Lower lobe of right lung (tissue), 2 donors: ENCODE measurements at regions not wholly inside any gene's neighbourhood (a gene's known extent, or its start where the extent isn't known, plus 50 kb on each side); places are given as distances from the start of the nearest gene placed in this dataset.

ENCODE experiments used
- ATAC-seq, 2 donors: fragments of 200-7000 bp; cut with Tn5 transposase; one replicate each; pipeline ENCODE4 v1.9.1; 2020 to 2022; ENCODE audit warnings: mild to moderate bottlenecking in 2 of 2, moderate library complexity in 2 of 2
- DNase-seq: peaks from one replicate; pipeline ENCODE4 v3.0.0-alpha.2; 2020
- H3K27ac ChIP-seq: fragments of 200-600 bp; one replicate; pipeline ENCODE4 v1.8.0; 2022
- H3K27me3 ChIP-seq: fragments of 200-600 bp; one replicate; pipeline ENCODE4 v1.8.0; 2022; ENCODE audit warnings: low read depth
- H3K36me3 ChIP-seq: fragments of 200-600 bp; one replicate; pipeline ENCODE4 v1.8.0; 2022; ENCODE audit warnings: mild to moderate bottlenecking
- H3K4me1 ChIP-seq: fragments of 200-600 bp; one replicate; pipeline ENCODE4 v1.8.0; 2022
- H3K4me3 ChIP-seq: fragments of 200-600 bp; one replicate; pipeline ENCODE4 v1.8.0; 2022; ENCODE audit warnings: mild to moderate bottlenecking
- H3K9me3 ChIP-seq: fragments of 200-600 bp; one replicate; pipeline ENCODE4 v1.8.0; 2022
- intact Hi-C: fragments of 100-400 bp; cut with DNase I; formaldehyde crosslinking; loops from one replicate; pipeline ENCODE4 v1.11.0; 2022
- TF ChIP-seq, protein P1 (sequence below): fragments of 200-600 bp; IDR thresholded peaks from one replicate; pipeline ENCODE4 v1.8.0; 2022; ENCODE audit warnings: antibody characterized with exemption, mild to moderate bottlenecking
- donor health status: DM: no; HTN: yes; CAD: no; lungs with severe emphysema.

DNA sequence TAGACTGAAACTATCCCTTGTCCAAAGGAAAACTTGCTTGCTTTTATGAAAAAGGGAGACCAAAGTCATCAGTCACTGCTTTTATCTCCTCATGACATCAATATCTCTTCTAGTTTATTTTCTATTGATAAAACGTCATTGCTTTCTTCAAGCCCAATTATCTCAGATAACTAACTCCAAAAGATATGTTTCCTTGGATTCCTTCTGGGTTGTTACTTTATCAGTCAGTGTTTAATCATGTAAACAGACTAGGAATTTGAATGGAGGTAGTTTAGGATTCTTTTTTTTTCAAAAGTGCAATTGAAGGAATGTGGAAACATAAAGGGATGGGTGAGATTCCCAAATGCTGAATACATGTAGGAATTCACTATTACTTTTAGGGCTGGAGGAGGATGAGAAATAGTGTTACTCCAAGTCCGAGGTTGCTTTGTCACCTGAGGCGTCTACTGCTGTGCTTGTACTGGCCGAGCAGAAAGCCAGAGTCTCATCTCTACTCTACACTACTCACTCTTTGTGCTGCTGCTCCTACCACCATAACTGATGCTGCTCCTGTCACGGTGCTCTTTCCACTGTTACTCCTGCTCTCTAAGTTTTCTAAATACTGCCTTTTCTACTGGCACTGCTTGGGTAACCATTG is 1697.1 kb upstream of the NUDT12 start:
- Histone ChIP-seq H3K4me1 (no peaks in the 10 kb centered on the region), H3K4me3 (no peak overlapping the region), H3K27me3 (no peaks in the 10 kb centered on the region), H3K27ac (no peak overlapping the region), H3K9me3 (no peaks in the 10 kb centered on the region), H3K36me3 (no peaks in the 10 kb centered on the region)
- DNase-seq = no peak
- ATAC-seq = no peak
- TF ChIP-seq, protein P1, sequence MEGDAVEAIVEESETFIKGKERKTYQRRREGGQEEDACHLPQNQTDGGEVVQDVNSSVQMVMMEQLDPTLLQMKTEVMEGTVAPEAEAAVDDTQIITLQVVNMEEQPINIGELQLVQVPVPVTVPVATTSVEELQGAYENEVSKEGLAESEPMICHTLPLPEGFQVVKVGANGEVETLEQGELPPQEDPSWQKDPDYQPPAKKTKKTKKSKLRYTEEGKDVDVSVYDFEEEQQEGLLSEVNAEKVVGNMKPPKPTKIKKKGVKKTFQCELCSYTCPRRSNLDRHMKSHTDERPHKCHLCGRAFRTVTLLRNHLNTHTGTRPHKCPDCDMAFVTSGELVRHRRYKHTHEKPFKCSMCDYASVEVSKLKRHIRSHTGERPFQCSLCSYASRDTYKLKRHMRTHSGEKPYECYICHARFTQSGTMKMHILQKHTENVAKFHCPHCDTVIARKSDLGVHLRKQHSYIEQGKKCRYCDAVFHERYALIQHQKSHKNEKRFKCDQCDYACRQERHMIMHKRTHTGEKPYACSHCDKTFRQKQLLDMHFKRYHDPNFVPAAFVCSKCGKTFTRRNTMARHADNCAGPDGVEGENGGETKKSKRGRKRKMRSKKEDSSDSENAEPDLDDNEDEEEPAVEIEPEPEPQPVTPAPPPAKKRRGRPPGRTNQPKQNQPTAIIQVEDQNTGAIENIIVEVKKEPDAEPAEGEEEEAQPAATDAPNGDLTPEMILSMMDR = no peak
- intact Hi-C loops = no loop called here

DNA sequence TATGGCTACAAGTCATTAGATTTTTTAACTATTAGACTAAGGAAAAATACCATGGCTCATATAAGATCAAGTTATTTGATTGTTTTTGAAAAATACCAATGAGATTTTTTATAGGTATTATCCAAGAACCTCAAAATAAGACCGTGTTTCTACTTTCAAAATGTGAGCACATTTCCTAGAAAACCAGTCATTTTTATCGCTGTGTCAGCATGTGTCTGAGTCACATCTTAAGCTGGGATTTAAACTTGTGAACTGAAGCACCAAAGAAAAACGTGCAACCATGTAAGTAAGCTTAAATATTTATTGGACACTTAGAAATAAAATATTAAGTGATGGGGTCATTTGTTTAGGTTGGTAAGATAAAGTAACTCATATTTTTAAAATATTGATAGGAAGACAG is 1676.0 kb upstream of the NUDT12 start:
- H3K4me3 ChIP-seq = no peak overlapping the region
- no peaks in the 10 kb centered on the region for H3K27me3 ChIP-seq
- DNase-seq (no peak), ATAC-seq (no peak)
- intact Hi-C loops = no loop called here
- no peaks in the 10 kb centered on the region for H3K4me1 ChIP-seq
- no peaks in the 10 kb centered on the region for H3K9me3 ChIP-seq
- H3K27ac ChIP-seq = no peak overlapping the region
- no peaks in the 10 kb centered on the region for H3K36me3 ChIP-seq
- TF ChIP-seq, protein P1 = no peak

DNA sequence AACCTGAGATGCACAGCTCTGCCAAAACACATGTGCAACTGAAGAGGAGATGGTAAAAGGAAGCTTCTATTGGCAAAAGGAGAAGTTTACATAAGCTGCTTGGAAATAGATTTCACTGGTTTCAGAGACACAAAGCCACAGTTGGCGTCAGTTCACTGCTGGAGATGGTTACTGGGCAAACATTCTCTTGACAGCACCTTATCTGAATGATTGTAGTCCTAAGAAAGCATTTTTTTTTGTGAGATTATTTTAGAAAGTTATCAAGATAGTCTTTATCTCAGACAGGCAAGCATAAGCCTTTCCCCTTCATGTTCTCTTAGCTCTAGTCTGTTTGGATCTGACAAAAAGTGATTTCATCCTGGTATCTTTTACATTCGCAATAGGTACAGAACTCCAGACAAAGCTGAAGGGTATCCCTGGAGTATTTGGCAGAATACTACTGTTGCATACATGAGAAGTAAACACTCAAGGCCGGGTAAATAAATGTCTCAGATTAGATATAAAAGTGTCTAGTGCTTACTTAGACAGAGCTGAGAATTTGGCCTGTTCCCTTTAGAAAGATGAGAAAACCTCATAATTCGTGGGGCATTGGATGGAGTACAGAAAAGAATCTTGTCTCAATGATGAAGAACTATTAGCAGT is 1668.0 kb upstream of the NUDT12 start:
- intact Hi-C loops = no loop called here
- Histone ChIP-seq H3K4me3 (no peak overlapping the region), H3K4me1 (no peaks in the 10 kb centered on the region), H3K9me3 (no peaks in the 10 kb centered on the region), H3K36me3 (no peaks in the 10 kb centered on the region), H3K27me3 (no peaks in the 10 kb centered on the region), H3K27ac (no peak overlapping the region)
- ATAC-seq = no peak
- no peak for DNase-seq
- TF ChIP-seq, protein P1 = no peak

DNA sequence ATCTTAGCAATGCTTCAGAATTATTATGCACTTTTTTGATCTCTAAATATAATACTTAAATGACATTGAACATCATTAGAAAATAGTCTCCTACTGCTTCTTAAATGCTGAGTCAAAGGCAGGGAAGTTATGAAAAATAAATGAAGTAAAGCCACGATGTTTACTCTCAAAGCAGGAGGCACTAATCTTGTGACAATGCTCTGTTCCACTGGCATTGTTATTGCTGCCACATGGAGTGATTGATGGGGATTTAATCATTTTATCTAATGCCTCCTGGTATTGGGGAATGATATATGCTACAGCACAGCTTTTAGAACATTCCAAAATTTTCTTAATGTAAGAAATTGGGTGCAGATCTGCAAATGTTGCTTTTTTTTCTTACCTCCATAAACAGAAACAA is 1655.4 kb upstream of the NUDT12 start:
- ATAC-seq = no peak
- Histone ChIP-seq H3K9me3 (no peaks in the 10 kb centered on the region), H3K27ac (no peak overlapping the region), H3K4me1 (no peaks in the 10 kb centered on the region), H3K36me3 (no peaks in the 10 kb centered on the region), H3K27me3 (no peaks in the 10 kb centered on the region), H3K4me3 (no peak overlapping the region)
- intact Hi-C loops = no loop called here
- DNase-seq = no peak
- TF ChIP-seq, protein P1 = no peak

DNA sequence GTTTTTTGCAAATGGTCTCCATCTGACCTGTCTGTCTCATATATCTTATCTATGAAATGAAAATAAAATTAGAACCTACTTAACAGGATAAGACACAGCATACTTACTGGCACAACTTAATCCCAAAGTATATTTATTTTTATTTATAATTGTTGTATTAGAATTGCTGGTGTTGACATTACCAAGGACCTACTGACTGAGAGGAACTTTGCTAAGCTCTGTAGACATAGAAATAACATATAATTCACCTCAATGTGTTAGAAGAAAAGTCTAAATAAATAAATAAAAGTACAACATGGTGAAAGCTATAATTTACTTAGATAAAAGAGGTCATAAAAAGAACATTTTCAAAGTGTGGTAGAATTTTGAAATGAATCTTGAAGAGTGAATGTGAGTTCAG is 1650.5 kb upstream of the NUDT12 start:
- TF ChIP-seq, protein P1 = no peak
- H3K9me3 ChIP-seq = no peaks in the 10 kb centered on the region
- H3K4me3 ChIP-seq = no peak overlapping the region
- intact Hi-C loops = no loop called here
- DNase-seq (no peak), ATAC-seq (no peak)
- no peak overlapping the region for H3K27ac ChIP-seq
- no peaks in the 10 kb centered on the region for H3K36me3 ChIP-seq
- no peaks in the 10 kb centered on the region for H3K27me3 ChIP-seq
- H3K4me1 ChIP-seq = no peaks in the 10 kb centered on the region
